ENCODE measurements at regions not wholly inside any gene's neighbourhood (a gene's known extent, or its start where the extent isn't known, plus 50 kb on each side); places are given as distances from the start of the nearest gene placed in this dataset.

DNA sequence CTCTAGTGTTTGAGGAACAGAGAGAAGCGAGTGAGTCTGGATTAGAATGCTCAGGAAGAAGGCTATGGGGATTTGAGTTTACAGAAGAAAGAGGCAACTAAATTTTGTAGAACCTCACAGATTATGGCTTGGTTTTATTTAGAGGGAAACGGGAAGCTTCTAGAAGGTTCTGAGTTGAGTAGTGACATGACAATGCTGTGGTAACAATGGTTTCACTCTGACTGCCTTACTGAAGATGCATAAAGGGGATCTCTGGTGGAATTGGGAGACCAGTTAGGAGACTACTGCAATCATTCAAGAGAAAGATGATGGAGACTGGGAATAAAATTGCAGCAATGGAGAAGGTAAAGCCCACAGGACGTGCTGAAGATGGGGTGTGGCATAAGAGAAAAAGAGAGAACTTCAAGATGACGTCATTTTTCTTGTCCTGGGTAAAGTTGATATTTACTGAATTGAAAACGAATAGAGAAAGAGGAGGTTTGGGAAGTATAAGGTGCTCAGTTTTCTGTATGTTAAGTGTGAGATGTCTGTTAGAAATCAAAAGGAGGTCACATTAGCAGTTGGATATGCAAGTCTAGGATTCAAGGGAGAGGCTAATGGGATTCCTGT lies 710.1 kb upstream of the NRSN1 start:
- RAD21 ChIA-PET (ENCODE audit: low non-redundant PET in 1 of 2, low total read pairs in 2 of 2, uncharacterized antibody in 2 of 2, unreplicated experiment in 2 of 2): no interaction called here
- TF ChIP-seq YY1 (IDR thresholded peaks at IDR 0.05; ENCODE audit: extremely low read depth, insufficient replicate concordance, low read depth, low read length): no peak
- TF ChIP-seq TCF7L2 (IDR thresholded peaks at IDR 0.05; ENCODE audit: borderline replicate concordance, extremely low read depth, insufficient read depth, insufficient read length): no peak
- no peak overlapping the region for H3K4me2 ChIP-seq (ENCODE audit: low read length)
- no peak for DNase-seq (ENCODE audit: low read depth, low spot score)
- no peaks in the 10 kb centered on the region for H4K20me1 ChIP-seq (ENCODE audit: insufficient read depth)
- H3K4me3 ChIP-seq (replicated peaks in 1 of 2; ENCODE audit: low read depth in 1 of 2, low read length in 2 of 2): no peak overlapping the region
- CTCF ChIA-PET: interaction anchor here (0.7 kb wide), 1 partner anchor 106 kb away, joined by 3 read pairs; no protein-coding TSS in a partner anchor
- H3K27ac ChIP-seq (ENCODE audit: low read depth, low read length): no peak overlapping the region
- H2AFZ ChIP-seq (ENCODE audit: low read depth, low read length, poor library complexity, severe bottlenecking): no peak overlapping the region
- H3K36me3 ChIP-seq (ENCODE audit: control insufficient read depth in 1 of 2, insufficient read depth in 2 of 2, low read length in 2 of 2): no peaks in the 10 kb centered on the region
- no peak overlapping the region for H3K9ac ChIP-seq (ENCODE audit: low read length)
- no TSS peak for BruUV-seq (replicated peaks)
- no peaks in the 10 kb centered on the region for H3K27me3 ChIP-seq (ENCODE audit: insufficient read depth, low read length)
- H3K4me1 ChIP-seq (ENCODE audit: control insufficient read depth in 1 of 2, insufficient read depth in 2 of 2, low read length in 2 of 2): no peaks in the 10 kb centered on the region
- H3K9me2 ChIP-seq (ENCODE audit: insufficient read depth): no peaks in the 10 kb centered on the region
- intact Hi-C loops (cut with micrococcal nuclease): no loop called here
- POLR2A ChIA-PET: no interaction called here
- H3K79me2 ChIP-seq (ENCODE audit: insufficient read depth, low read length): no peaks in the 10 kb centered on the region
- peaks cover 0 to 10% of the 10 kb centered on the region in 2 experiments; a peak in 1 of 4 replicates for H3K9me3 ChIP-seq (ENCODE audit: control insufficient read depth in 1 of 2, insufficient read depth in 1 of 2, low read depth in 1 of 2, low read length in 2 of 2)
- ATAC-seq: no peak

DNA sequence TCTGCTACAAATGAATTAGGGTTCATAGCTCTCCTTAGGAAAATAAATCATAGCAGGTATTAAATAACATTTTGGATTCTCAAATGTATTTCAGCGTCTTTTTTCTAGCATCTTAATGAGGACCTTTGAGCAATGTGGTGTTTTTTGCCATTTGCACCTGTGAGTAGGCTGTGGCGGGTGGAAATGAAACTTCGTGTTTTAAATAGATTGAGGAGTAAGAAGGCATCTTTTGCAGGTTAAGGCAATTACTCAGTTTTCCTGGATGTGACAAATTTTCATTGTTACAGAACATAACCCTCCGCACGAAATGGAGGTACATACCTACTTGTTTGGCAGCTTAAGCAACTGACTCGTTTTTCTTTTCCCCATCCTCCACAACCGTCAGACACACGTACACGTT lies 708.9 kb upstream of the NRSN1 start:
- no peaks in the 10 kb centered on the region for H4K20me1 ChIP-seq (ENCODE audit: insufficient read depth)
- no peak overlapping the region for H2AFZ ChIP-seq (ENCODE audit: low read depth, low read length, poor library complexity, severe bottlenecking)
- RAD21 ChIA-PET (ENCODE audit: low non-redundant PET in 1 of 2, low total read pairs in 2 of 2, uncharacterized antibody in 2 of 2, unreplicated experiment in 2 of 2): no interaction called here
- H3K36me3 ChIP-seq (ENCODE audit: control insufficient read depth in 1 of 2, insufficient read depth in 2 of 2, low read length in 2 of 2): no peaks in the 10 kb centered on the region
- H3K4me2 ChIP-seq (ENCODE audit: low read length): no peak overlapping the region
- POLR2A ChIA-PET: no interaction called here
- no peak for ATAC-seq
- H3K27ac ChIP-seq (ENCODE audit: low read depth, low read length): no peak overlapping the region
- no peaks in the 10 kb centered on the region for H3K9me2 ChIP-seq (ENCODE audit: insufficient read depth)
- H3K9ac ChIP-seq (ENCODE audit: low read length): no peak overlapping the region
- TF ChIP-seq SIN3A (IDR thresholded peaks at IDR 0.05; ENCODE audit: low read depth) (no peak), CBX3 (IDR thresholded peaks at IDR 0.05; ENCODE audit: low read depth) (no peak), EZH2 (IDR thresholded peaks at IDR 0.05) (no peak), ELF1 (IDR thresholded peaks at IDR 0.05; ENCODE audit: borderline replicate concordance, low read depth) (no peak), EGR1 (IDR thresholded peaks at IDR 0.05; ENCODE audit: low read depth) (no peak)
- H3K27me3 ChIP-seq (ENCODE audit: insufficient read depth, low read length): no peaks in the 10 kb centered on the region
- BruUV-seq (replicated peaks): no TSS peak
- no peak for DNase-seq (ENCODE audit: low read depth, low spot score)
- intact Hi-C loops (cut with micrococcal nuclease): no loop called here
- peaks cover 0 to 15% of the 10 kb centered on the region in 2 experiments; a peak in 2 of 4 replicates for H3K9me3 ChIP-seq (ENCODE audit: control insufficient read depth in 1 of 2, insufficient read depth in 1 of 2, low read depth in 1 of 2, low read length in 2 of 2)
- no peak overlapping the region for H3K4me3 ChIP-seq (replicated peaks in 1 of 2; ENCODE audit: low read depth in 1 of 2, low read length in 2 of 2)
- CTCF ChIA-PET: no interaction called here
- no peaks in the 10 kb centered on the region for H3K4me1 ChIP-seq (ENCODE audit: control insufficient read depth in 1 of 2, insufficient read depth in 2 of 2, low read length in 2 of 2)
- H3K79me2 ChIP-seq (ENCODE audit: insufficient read depth, low read length): no peaks in the 10 kb centered on the region
